GM19035 (cell line): ENCODE measurements at regions not wholly inside any gene's neighbourhood (a gene's known extent, or its start where the extent isn't known, plus 50 kb on each side); places are given as distances from the start of the nearest gene placed in this dataset.

Source experiments
- ATAC-seq: cut with Tn5 transposase; IDR thresholded peaks from one replicate; pipeline ENCODE4 v1.9.1; 2021; ENCODE audit not compliant: unreplicated experiment

DNA sequence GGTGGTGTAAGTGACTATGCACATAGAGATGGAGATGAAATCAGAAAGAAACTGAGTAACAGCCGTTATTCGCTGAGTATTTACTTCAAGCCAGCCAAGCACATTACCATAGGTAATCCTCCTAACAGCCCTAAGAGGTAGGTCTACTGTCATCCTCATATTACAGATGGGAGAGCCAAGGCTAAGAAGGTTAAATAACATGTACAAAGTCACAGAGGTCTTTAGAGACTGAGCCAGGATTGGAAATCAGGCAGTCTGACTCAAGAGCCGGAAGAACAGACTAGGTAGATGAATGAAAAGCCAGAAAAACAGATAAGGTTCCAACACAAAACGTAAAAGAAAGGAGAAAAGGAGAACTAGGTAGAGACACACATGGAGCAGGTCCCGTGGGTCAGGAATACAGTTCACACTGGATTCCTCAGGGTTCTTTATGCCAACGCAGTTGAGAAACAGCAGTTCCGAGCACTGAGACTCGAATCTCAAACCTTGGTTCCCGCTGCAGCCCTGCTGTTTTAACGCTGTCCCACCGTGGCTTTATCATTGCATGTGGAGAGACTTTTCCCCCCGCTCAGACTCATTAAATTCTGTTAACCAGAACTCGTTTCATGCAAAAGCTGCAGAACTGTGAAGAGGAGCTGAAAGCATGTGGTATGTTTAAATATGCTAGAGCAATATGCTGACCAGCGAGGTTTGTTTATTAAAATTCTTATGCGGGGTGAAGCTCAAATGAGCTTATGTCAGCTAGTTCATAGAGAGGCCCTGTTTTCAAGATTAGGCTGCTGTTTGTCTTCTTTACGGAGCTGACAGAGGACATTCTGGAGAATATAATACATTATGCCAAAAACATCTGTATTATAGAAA is 537.9 kb downstream of the CD83 start:
- no peak for ATAC-seq

DNA sequence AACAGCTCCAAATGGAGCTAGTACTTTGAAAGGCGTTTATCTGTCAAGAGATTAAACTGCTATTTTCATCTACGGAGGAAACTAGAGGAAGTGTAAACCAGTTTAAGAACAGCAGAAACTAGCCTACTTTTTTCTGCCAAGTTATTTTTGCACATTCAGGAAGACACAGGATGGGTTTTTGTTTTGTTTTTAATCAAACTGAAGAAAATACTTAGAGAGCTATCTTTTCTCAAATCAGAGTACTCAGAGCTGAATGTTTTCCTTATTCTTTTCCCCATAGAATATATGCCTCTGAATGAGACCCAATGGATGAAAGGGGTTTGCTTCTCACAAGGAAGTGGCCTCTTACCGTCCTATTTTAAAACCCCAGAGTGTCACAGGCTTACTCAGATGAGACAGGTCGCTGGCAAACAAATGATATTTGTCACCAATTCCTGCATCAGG is 538.5 kb downstream of the CD83 start:
- ATAC-seq = no peak

DNA sequence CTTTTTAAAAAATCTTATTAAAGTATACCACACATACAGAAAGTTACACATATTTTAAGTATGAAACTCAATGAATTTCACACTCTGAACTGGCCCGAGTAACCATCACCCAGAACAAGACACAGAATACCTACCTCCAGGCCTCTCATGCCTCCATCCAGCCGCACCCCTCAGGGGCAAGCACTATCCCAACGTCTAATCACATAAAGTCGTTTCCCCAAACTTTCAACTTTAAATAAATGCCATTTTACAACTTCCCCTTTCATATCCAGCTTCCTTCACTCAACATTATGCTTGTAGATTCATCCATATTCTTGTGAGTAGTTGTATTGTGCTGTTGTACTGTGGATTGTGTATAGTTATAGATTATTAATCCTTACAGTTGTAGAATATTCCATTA is 539.1 kb downstream of the CD83 start:
- ATAC-seq = no peak

DNA sequence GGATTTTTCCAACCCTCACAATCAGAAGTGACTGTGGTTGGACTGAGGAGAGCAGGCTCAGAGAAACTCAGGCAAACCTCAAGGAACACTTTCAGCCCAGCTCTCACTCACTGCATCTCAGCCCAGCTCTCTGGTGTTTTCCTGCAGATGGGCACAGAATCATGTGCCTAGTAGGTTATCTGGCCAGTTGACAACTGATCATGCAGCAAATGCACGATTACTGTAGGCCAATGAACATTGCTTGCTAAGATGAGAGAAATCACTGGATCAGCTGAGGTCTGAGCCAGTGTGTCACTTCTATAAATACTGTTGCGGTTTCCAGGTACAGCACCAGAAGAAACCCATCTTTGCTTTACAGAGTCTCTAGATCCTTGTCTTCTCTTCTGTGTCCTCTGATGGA is 540.5 kb downstream of the CD83 start:
- no peak for ATAC-seq

DNA sequence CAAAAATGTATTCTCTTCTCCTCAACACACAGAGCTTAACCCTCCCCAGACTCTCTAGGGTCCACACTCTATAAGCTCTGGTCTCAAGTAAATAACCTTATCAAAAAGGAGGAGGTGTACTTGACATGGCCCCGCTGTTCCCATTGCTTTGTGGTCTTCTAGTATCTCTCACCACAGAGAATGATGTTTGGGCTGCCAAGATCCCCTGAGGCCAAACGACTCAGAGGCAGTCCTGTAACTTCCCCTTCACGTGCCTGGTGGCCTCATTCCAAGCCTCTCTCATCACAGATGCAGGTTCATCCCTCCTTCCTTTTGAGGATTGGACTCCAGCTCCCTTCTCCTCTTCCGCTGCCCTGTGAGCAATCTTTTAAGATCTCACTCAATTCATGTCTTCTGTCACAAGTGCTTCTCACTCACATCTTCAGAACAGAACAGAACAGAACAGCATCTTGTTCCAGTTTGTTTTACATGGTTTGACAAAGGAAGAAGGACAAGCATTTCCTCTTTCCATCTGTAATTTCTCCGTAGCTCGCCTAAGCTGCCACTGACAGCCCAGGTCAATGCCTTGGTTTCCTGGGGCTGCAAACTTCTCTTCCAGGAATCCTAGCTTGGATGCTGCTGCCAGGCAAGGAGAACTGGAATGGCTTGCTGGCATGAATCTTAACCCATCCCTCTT is 541.5 kb downstream of the CD83 start:
- ATAC-seq = no peak

DNA sequence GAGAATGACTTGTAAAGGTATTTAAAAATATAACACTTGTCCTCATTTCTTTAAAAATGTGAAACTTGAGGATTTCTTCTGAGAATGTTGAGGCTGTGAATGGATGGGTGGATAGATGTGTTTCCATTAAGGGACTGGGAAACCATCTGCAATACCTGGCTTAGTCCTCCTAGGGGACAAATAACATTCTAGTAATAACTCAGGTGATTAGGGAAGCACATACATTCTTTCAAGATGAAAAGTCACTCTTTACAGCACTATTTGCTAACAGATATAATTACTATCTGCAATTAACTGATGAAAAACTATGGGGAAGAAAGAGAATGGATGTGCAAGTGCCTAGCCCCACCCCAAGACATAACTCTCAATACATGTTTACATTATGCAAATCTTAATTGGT is 542.3 kb downstream of the CD83 start:
- ATAC-seq = no peak

DNA sequence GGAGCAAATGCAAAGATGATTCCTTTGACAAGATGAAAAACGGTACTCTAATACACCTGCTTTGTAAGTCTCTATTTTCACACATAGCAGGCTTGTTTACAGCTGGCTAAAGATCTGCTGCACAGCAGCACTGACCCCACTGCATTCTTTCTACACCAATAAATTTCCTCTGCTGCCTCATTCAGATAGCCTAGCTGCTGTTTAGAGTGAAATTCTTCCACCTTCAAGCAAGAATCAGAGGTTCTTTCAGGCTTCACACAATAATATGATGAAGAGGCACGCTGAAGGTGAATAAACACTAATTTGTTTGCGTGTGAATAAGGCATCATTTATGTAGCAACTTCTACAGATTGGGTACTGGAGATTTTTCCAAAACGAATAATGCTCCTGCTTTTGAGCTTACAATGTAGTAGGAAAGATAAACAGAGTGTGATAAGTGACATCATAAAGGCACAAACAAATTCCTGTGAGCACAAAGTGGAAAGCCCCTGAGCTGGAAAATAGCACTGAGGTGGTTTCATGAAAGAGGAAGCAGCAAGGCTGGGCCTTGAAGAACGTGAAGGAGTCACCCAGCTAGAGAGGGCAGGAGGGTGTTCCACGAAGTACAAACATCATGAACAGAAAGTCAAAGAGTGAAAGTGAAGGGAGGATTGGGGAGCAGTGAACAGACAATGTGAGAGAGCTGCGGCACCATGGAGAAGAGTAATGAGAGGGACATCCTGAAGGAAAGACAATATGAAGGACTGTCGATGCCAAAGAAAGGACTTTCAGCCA is 543.4 kb downstream of the CD83 start:
- ATAC-seq = no peak

DNA sequence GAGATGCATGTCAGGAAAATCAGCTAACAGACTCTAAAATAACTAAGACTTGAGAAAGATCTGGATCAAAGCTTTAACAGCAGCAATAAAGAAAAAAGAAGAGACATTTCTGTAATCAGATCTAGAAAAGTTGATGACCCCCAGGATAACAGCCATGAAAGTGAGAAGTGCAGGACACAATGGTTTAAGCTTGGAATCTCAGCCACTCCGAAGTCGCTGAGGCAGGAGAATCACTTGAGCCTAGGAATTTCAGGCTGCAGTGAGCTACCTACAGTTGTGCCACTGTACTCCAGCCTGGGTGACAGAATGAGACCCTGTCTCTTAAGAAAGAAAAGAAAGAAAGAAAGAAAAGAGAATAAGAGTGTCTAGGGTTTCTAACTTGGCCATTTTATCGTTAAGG is 544.1 kb downstream of the CD83 start:
- no peak for ATAC-seq

DNA sequence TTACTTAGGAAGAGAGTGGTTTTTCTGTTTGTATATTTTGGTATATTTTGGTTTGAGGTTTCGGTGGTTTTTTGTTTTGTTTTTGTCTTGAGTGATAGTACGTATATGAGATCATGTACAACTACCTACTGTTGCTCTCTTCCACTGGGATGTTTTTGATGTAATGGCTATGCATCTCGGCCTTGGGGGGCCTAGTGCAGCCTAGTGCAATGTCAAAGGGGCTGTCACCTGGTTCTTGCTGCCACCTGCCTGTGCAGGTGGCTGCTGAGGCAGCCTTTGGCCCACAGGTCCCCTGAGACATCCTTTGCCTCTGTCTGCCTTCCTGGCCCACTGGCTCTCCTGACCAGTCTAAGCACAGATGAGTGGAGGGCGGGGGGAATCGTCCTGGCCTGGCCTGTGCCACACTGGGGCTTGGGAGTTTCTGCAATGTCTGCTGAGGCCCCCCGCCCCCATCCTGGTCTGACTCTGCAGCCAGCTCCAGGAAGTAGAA is 546.6 kb downstream of the CD83 start:
- ATAC-seq = peak; percentile 67

DNA sequence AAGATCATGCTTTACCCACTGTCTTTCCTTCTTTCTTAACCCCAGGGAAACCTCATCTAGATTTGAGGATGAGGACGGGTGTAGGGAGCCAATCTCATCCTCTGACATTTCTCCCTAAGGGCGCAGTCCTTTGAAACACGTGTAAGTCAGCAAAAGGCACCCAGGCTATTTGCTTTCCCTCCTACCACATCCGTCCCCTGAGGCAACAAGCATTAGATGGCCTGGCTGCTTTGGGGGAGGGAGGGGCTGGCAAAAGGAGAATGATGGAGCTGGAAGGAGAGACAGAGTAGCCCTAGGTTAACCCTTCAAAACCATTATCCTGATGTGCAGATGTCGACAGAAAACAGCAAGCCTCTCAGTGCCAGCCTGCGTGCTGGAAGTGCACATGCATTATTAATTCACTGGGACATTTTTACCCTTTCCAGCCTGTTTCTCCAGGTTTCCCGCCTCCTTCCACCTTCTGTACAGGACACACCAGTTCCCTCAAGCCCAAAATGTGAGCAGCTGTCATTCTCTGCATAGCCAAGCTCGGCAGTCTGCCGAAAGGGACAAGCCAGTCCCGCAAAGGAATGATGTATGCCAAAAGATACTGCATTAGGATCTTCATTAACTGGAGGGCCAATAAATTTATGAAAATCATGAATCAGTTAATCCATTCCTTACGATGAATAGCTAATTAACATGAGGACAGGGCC is 547.2 kb downstream of the CD83 start:
- no peak for ATAC-seq

DNA sequence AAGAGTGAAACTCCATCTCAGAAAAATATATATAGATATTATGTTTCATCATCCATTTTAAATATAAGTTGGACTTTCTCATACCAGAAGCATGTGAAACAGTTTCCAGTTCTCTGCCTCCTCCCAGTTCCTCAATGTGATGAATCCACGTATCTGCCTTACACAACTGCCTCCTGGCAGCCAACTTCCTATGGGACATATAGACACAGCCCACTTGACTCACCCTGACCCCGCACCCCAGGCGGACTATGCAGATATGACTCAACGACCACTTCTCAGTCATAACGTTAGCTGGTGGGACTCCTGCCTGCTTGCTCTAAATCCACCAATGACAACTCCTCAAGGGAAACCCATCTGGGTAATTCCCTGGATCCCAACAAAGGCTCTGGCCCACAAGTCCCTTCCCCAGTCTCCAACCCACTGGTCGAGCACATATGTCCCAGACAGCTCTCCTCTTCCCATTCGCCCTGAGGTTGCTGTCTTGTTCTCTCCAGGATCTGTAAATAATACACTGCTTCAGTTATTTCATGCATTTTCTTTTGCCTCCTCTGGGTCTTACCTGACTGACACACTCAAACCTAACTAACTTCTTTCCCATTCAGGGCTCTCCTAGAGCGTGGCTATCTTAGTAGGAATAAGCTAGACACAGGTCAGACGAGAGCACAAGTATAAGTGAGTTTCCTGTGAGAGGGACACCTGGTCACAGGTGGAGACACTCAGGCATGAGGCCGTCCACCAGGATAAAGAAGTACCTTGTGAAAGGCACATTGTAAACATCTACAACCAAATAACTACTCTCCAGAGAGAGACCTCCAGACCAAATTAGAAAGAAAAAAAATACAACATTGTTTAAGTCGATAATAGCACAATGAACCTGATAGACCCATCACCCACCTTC is 548.5 kb downstream of the CD83 start:
- no peak for ATAC-seq

DNA sequence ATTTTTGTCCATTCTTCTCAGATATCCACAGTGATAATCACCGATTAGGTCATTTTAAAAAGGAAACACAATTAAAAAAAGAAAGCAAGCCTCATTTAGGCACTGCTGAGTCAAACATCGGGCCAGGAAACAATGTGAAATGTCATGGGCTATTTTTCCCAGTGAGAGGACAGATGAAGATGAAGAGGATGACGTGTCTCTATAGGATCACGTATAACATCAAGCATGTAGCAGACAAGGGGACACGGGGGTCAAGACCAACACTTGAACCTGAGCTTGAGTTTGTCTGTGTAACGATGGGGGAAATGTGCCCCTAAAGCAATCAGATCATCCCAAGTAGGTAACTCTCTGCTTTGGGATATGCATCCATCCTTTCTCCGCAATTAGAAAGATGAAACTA is 553.2 kb downstream of the CD83 start:
- no peak for ATAC-seq

DNA sequence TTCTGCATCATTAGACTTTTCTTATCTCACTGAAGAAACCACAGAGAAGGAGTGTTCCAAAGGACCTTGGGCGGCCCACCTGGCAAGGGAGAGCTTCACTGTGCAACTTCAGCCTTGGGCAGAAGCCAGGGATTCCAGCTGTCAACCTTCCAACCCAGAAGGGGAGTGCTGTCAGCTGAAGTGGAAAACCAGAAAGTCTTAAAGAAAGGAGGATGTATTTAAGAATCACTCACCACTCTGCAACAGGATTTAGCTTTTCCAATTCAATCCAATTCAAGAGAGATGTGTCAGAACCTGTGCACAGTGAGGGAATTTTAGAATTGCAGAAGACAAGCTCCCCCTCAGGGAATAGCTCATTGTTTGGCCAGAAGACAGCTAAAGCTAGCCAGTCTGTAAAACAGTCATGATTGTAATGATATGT is 553.7 kb downstream of the CD83 start:
- ATAC-seq = no peak

DNA sequence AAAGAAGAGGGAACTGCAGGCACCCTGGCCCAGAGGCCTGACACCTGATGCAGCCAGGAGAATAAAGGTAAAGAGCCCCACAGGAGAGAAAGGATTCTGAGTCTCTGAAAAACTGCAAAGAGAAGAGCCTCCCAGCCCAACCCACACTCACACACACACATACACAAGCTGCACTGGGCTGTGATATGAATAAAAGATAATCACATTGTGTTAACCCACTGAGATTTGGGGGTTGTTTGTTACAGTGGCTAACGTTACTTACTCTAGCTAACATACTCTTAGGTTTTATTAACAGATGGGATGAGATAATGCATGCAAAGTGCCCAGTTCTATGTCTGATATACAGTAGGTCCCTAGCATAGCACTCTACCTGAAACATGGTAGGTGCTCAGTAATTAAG is 554.4 kb downstream of the CD83 start:
- no peak for ATAC-seq

DNA sequence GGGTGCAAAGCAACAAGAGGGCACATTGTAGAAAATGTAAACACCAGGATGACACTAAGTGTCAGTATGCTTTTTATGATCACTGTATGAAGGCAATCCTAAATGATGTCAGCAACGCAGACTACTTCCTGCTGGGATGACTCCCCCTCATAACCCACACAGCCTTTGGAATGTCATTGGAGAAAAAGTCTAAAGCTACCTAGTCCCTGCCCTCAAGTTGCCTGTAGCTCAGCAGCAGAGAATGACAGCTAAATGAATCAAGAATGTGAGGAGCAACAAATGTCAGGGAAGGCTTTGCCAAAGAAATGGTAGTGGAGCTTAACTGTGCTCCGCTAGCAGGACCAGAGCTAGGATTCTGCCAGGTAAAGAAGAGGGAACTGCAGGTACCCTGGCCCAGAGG is 555.6 kb downstream of the CD83 start:
- ATAC-seq = no peak

DNA sequence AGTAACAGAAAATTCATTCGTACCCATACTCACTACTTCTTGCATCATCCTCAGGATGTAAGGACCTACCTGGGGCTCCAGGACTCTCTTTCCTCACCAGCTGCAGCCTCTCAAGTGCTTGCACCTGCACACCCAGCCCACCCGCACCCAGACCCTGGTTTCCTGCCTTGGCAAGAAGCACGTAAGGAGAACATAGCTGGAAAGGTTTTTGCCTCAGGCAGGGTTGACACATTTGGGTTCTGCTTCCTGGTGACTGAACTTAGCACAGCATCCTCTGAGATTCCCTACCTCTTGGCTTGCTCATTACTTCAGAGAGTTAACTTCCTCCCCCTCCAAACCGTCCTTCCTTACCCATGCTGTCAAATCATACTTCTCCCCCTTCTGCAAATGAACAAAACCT is 556.9 kb downstream of the CD83 start:
- ATAC-seq = no peak

DNA sequence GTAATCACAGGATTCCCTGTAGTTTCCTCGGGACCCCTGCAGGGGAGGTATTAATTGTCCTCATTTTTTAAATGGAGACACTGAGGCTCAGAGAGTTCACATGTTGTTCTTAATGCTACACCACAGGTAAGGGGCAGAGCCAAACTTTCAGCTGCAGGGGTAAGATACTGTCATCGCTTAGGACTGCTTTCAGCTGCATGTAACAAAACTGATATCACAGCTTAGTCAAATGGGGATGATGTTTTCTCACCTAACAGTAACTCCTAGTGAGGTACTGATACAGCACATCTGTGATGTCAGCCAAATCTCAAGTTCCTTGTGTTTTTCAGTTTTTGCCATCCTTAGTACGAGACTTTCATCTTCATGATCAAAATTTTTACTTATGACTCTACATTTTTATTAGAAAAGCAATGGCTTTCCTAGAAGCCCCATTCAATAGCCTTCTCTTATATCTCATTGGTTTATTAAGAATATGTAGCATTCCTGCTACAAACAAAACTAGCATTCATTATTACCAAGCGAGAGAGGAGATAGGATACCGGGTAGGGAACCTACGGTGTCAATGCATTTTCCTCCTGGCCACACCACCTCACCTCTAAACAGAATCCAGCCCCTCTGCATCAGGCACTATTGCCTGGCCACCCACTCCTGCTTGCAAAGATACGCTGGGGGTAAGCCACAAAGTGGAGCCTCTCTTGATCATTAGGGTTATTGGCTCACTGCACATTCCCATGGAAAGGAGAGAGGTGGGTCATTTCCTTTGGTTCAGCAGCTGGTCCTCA is 557.5 kb downstream of the CD83 start:
- no peak for ATAC-seq

DNA sequence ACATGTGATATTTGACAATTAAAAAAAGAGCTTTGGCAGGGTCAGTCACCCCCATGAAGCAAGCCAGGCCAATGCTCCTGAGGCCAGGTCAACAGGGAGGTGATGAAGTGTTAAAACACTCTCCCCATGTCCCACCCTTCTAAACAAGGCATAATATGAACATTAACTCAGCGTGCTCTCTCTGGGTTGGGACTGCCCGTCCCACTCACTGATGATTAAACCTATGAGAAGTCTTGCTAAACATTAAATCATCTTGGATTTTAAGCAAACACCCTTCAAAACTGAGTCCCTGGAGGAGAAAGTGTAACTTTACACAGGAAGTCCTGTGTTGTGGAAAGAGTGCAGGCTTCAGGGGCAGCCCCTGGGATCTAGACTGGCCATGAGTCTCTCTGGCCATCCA is 558.5 kb downstream of the CD83 start:
- ATAC-seq = no peak
